ENCODE measurements at regions not wholly inside any gene's neighbourhood (a gene's known extent, or its start where the extent isn't known, plus 50 kb on each side); places are given as distances from the start of the nearest gene placed in this dataset.
"Not testable (repeated sequence)": the region's sequence is repeated elsewhere in the genome, so short reads cannot be mapped to it uniquely, and the experiment has no call there.

GRCh38 chr22:22754961-22755777 lies 110.8 kb downstream of the GGTLC2 start:
- peak in 1 of 2 donors; percentile 22 for DNase-seq (ENCODE audit: low spot score in 2 of 2)
- 81% methylated on average over 7 of the region's 8 CpGs for WGBS

GRCh38 chr22:22755778-22756100 lies 111.3 kb downstream of the GGTLC2 start:
- TF ChIP-seq EP300 (IDR thresholded peaks at IDR 0.05) (no peak), POLR2A (IDR thresholded peaks at IDR 0.05) (no peak), POLR2AphosphoS5 (IDR thresholded peaks at IDR 0.05) (no peak), CTCF (IDR thresholded peaks at IDR 0.05) (no peak)
- peaks cover 10% of the 10 kb centered on the region for H3K4me1 ChIP-seq
- no peaks in the 10 kb centered on the region for H3K27me3 ChIP-seq
- no peak overlapping the region for H3K4me3 ChIP-seq
- H3K27ac ChIP-seq: no peak overlapping the region
- H3K9me3 ChIP-seq: no peaks in the 10 kb centered on the region
- H3K36me3 ChIP-seq: no peaks in the 10 kb centered on the region
- DNase-seq (ENCODE audit: low spot score in 2 of 2): no peak

More at GRCh38 chr22:22754961-22755777, 110.8 kb downstream of the GGTLC2 start:
- no peaks in the 10 kb centered on the region for H3K27me3 ChIP-seq
- no peaks in the 10 kb centered on the region for H3K36me3 ChIP-seq
- no peak for TF ChIP-seq POLR2A (IDR thresholded peaks at IDR 0.05)
- TF ChIP-seq CTCF (IDR thresholded peaks at IDR 0.05): no peak
- TF ChIP-seq EP300 (IDR thresholded peaks at IDR 0.05): no peak
- TF ChIP-seq POLR2AphosphoS5 (IDR thresholded peaks at IDR 0.05): no peak
- no peak overlapping the region for H3K27ac ChIP-seq
- H3K4me3 ChIP-seq: no peak overlapping the region
- H3K9me3 ChIP-seq: no peaks in the 10 kb centered on the region
- H3K4me1 ChIP-seq: peaks cover 10% of the 10 kb centered on the region

GRCh38 chr22:22756109-22756508 lies 111.7 kb downstream of the GGTLC2 start:
- peaks cover 10% of the 10 kb centered on the region for H3K4me1 ChIP-seq
- TF ChIP-seq POLR2AphosphoS5 (IDR thresholded peaks at IDR 0.05) (no peak), CTCF (IDR thresholded peaks at IDR 0.05) (no peak), POLR2A (IDR thresholded peaks at IDR 0.05) (no peak), EP300 (IDR thresholded peaks at IDR 0.05) (no peak)
- DNase-seq (ENCODE audit: low spot score in 2 of 2): no peak

GRCh38 chr22:22756551-22757201 lies 112.3 kb downstream of the GGTLC2 start:
- not testable (repeated sequence) for H3K27ac ChIP-seq; H3K4me1 ChIP-seq; H3K4me3 ChIP-seq; H3K36me3 ChIP-seq; DNase-seq (ENCODE audit: low spot score in 2 of 2); H3K9me3 ChIP-seq; H3K27me3 ChIP-seq
- WGBS: 100% methylated on average over 3 of the region's 3 CpGs

More at GRCh38 chr22:22756109-22756508, 111.7 kb downstream of the GGTLC2 start:
- Histone ChIP-seq H3K36me3 (no peaks in the 10 kb centered on the region), H3K4me3 (no peak overlapping the region), H3K27ac (no peak overlapping the region), H3K27me3 (no peaks in the 10 kb centered on the region), H3K9me3 (no peaks in the 10 kb centered on the region)
- WGBS: 86% methylated on average over 3 of the region's 3 CpGs

- DNase-seq (ENCODE audit: low spot score in 2 of 2): not testable (repeated sequence)
Observed at GRCh38 chr22:22758101-22758807, 113.8 kb downstream of the GGTLC2 start.

GRCh38 chr22:22759371-22759770 lies 115.0 kb downstream of the GGTLC2 start:
- TF ChIP-seq POLR2A (IDR thresholded peaks at IDR 0.05): no peak
- TF ChIP-seq EP300 (IDR thresholded peaks at IDR 0.05): no peak
- no peak for TF ChIP-seq CTCF (IDR thresholded peaks at IDR 0.05)
- TF ChIP-seq POLR2AphosphoS5 (IDR thresholded peaks at IDR 0.05): no peak
- H3K27ac ChIP-seq: no peak overlapping the region
- no peaks in the 10 kb centered on the region for H3K9me3 ChIP-seq
- H3K4me1 ChIP-seq: no peaks in the 10 kb centered on the region
- DNase-seq (ENCODE audit: low spot score in 2 of 2): no peak
- WGBS: 75% methylated on average over 6 of the region's 6 CpGs
- no peaks in the 10 kb centered on the region for H3K36me3 ChIP-seq
- H3K27me3 ChIP-seq: no peaks in the 10 kb centered on the region
- H3K4me3 ChIP-seq: no peak overlapping the region

More at GRCh38 chr22:22758101-22758807, 113.8 kb downstream of the GGTLC2 start:
- H3K36me3 ChIP-seq, H3K27me3 ChIP-seq, H3K4me1 ChIP-seq, H3K4me3 ChIP-seq, H3K27ac ChIP-seq, H3K9me3 ChIP-seq: not testable (repeated sequence)
- 55% methylated on average over 4 of the region's 6 CpGs for WGBS
